CD4-positive, alpha-beta T cell treated with Interleukin-6 for 4 hours (primary cell): ENCODE measurements at regions not wholly inside any gene's neighbourhood (a gene's known extent, or its start where the extent isn't known, plus 50 kb on each side); places are given as distances from the start of the nearest gene placed in this dataset.

Source experiments
- DNase-seq: peaks from one replicate; pipeline ENCODE4 v3.0.0-alpha.2; 2020; ENCODE audit warnings: mixed read lengths

GRCh38 chr3:42037318-42037945, 53.7 kb upstream of the TRAK1 start:
- no peak for DNase-seq

- no peak for DNase-seq
Observed at GRCh38 chr3:42036483-42036823, 54.7 kb upstream of the TRAK1 start.

GRCh38 chr3:42035816-42036482, 55.2 kb upstream of the TRAK1 start:
- DNase-seq = no peak

- no peak for DNase-seq
Observed at GRCh38 chr3:42035007-42035406, 56.1 kb upstream of the TRAK1 start.

GRCh38 chr3:42033741-42034140, 57.4 kb upstream of the TRAK1 start:
- no peak for DNase-seq

- no peak for DNase-seq
Observed at GRCh38 chr3:42032693-42033349, 58.3 kb upstream of the TRAK1 start.

- DNase-seq = no peak
Observed at GRCh38 chr3:42031808-42032480, 59.2 kb upstream of the TRAK1 start.

- DNase-seq = no peak
Observed at GRCh38 chr3:42028474-42028873, 62.7 kb upstream of the TRAK1 start.

- DNase-seq = no peak
Observed at GRCh38 chr3:42027571-42027970, 63.6 kb upstream of the TRAK1 start.

GRCh38 chr3:42025370-42026138, 63.7 kb upstream of the ULK4 start:
- DNase-seq = peak; percentile 20

- DNase-seq = no peak
Observed at GRCh38 chr3:42024591-42025351, 62.9 kb upstream of the ULK4 start.

- DNase-seq = no peak
Observed at GRCh38 chr3:42023380-42023779, 61.5 kb upstream of the ULK4 start.

- DNase-seq = no peak
Observed at GRCh38 chr3:42022355-42022754, 60.5 kb upstream of the ULK4 start.

- no peak for DNase-seq
Observed at GRCh38 chr3:42020684-42021307, 58.9 kb upstream of the ULK4 start.

- DNase-seq = no peak
Observed at GRCh38 chr3:42019953-42020260, 58.0 kb upstream of the ULK4 start.

GRCh38 chr3:42019144-42019952, 57.4 kb upstream of the ULK4 start:
- DNase-seq = no peak

- peak; percentile 11 for DNase-seq
Observed at GRCh38 chr3:42014921-42015533, 53.1 kb upstream of the ULK4 start.

- peak; percentile 13 for DNase-seq
Observed at GRCh38 chr3:42014458-42014920, 52.6 kb upstream of the ULK4 start.

GRCh38 chr3:42013691-42014457, 52.0 kb upstream of the ULK4 start:
- peak; percentile 45 for DNase-seq
